G401 (cell line): ENCODE measurements at regions not wholly inside any gene's neighbourhood (a gene's known extent, or its start where the extent isn't known, plus 50 kb on each side); places are given as distances from the start of the nearest gene placed in this dataset.
"Not testable (repeated sequence)": the region's sequence is repeated elsewhere in the genome, so short reads cannot be mapped to it uniquely, and the experiment has no call there.

Experiments used
- DNase-seq: peaks from one replicate; pipeline ENCODE4 v3.0.0-alpha.2; 2015; ENCODE audit warnings: low spot score
- in situ Hi-C: cut with HindIII; loops from 2 replicates; pipeline ENCODE4 v1.10.0; 2016; ENCODE audit warnings: low sequenced_read_pairs, mixed read lengths

- DNase-seq: no peak
- in situ Hi-C loops: no loop called here
Observed at GRCh38 chr2:35785564-35785963, 570.0 kb upstream of the CRIM1 start.

- no peak for DNase-seq
- in situ Hi-C loops: no loop called here
Observed at GRCh38 chr2:35784777-35785176, 570.8 kb upstream of the CRIM1 start.

GRCh38 chr2:35783723-35784122 is 571.9 kb upstream of the CRIM1 start:
- in situ Hi-C loops: no loop called here
- DNase-seq: peak; percentile 13

- in situ Hi-C loops: no loop called here
- no peak for DNase-seq
Observed at GRCh38 chr2:35741556-35741955, 614.0 kb upstream of the CRIM1 start.

GRCh38 chr2:35731674-35732073 is 623.9 kb upstream of the CRIM1 start:
- in situ Hi-C loops: no loop called here
- no peak for DNase-seq

- DNase-seq: no peak
- in situ Hi-C loops: no loop called here
Observed at GRCh38 chr2:35714883-35715282, 640.7 kb upstream of the CRIM1 start.

GRCh38 chr2:35708411-35708923 is 647.1 kb upstream of the CRIM1 start:
- DNase-seq: no peak
- in situ Hi-C loops: no loop called here

- in situ Hi-C loops: no loop called here
- no peak for DNase-seq
Observed at GRCh38 chr2:35688309-35688708, 667.3 kb upstream of the CRIM1 start.

- in situ Hi-C loops: no loop called here
Observed at GRCh38 chr2:35651688-35652323, 703.8 kb upstream of the CRIM1 start.

GRCh38 chr2:35614640-35615039 is 740.9 kb upstream of the CRIM1 start:
- no peak for DNase-seq
- in situ Hi-C loops: no loop called here

More at GRCh38 chr2:35651688-35652323, 703.8 kb upstream of the CRIM1 start:
- no peak for DNase-seq

GRCh38 chr2:35606394-35606793 is 749.2 kb upstream of the CRIM1 start:
- DNase-seq: no peak
- in situ Hi-C loops: no loop called here

- in situ Hi-C loops: no loop called here
- DNase-seq: no peak
Observed at GRCh38 chr2:35598310-35598709, 757.3 kb upstream of the CRIM1 start.

GRCh38 chr2:35591886-35592285 is 763.7 kb upstream of the CRIM1 start:
- no peak for DNase-seq
- in situ Hi-C loops: no loop called here

GRCh38 chr2:35585972-35586371 is 769.6 kb upstream of the CRIM1 start:
- in situ Hi-C loops: no loop called here
- DNase-seq: no peak

GRCh38 chr2:35582637-35583036 is 772.9 kb upstream of the CRIM1 start:
- no peak for DNase-seq
- in situ Hi-C loops: no loop called here

GRCh38 chr2:35580956-35581355 is 774.6 kb upstream of the CRIM1 start:
- no peak for DNase-seq
- in situ Hi-C loops: no loop called here

GRCh38 chr2:35568574-35568973 is 787.0 kb upstream of the CRIM1 start:
- in situ Hi-C loops, DNase-seq: not testable (repeated sequence)

GRCh38 chr2:35562488-35562887 is 793.1 kb upstream of the CRIM1 start:
- in situ Hi-C loops: no loop called here

GRCh38 chr2:35548171-35548570 is 807.4 kb upstream of the CRIM1 start:
- no peak for DNase-seq
- in situ Hi-C loops: no loop called here

More at GRCh38 chr2:35562488-35562887, 793.1 kb upstream of the CRIM1 start:
- no peak for DNase-seq

- no peak for DNase-seq
- in situ Hi-C loops: no loop called here
Observed at GRCh38 chr2:35545301-35545700, 810.3 kb upstream of the CRIM1 start.

- in situ Hi-C loops: no loop called here
- no peak for DNase-seq
Observed at GRCh38 chr2:35538796-35539195, 816.8 kb upstream of the CRIM1 start.
